Endothelial cell (in vitro differentiated cells): ENCODE measurements at regions not wholly inside any gene's neighbourhood (a gene's known extent, or its start where the extent isn't known, plus 50 kb on each side); places are given as distances from the start of the nearest gene placed in this dataset.

Source experiments
- DNase-seq: peaks from one replicate; pipeline ENCODE4 v3.0.0; 2021; ENCODE audit warnings: low spot score
- H3K27ac Mint-ChIP-seq: one replicate; pipeline ENCODE4 v1.8.0; 2021; ENCODE audit warnings: mixed read lengths, inconsistent platforms; ENCODE audit not compliant: unreplicated experiment
- H3K27me3 Mint-ChIP-seq: one replicate; pipeline ENCODE4 v1.8.0; 2021; ENCODE audit warnings: mild to moderate bottlenecking, moderate library complexity, mixed read lengths, inconsistent platforms; ENCODE audit not compliant: unreplicated experiment
- H3K36me3 Mint-ChIP-seq: one replicate; pipeline ENCODE4 v1.8.0; 2021; ENCODE audit warnings: mild to moderate bottlenecking, low read depth, mixed read lengths, inconsistent platforms; ENCODE audit not compliant: unreplicated experiment
- H3K4me1 Mint-ChIP-seq: one replicate; pipeline ENCODE4 v1.8.0; 2021; ENCODE audit warnings: mild to moderate bottlenecking, mixed read lengths, inconsistent platforms; ENCODE audit not compliant: unreplicated experiment
- H3K4me3 Mint-ChIP-seq: one replicate; pipeline ENCODE4 v1.8.0; 2021; ENCODE audit warnings: mild to moderate bottlenecking, mixed read lengths, inconsistent platforms; ENCODE audit not compliant: unreplicated experiment
- H3K9me3 Mint-ChIP-seq: one replicate; pipeline ENCODE4 v1.8.0; 2021; ENCODE audit warnings: mixed read lengths, inconsistent platforms; ENCODE audit not compliant: unreplicated experiment
- CTCF ChIP-seq: fragments of 200-600 bp; sonication (generic); IDR thresholded peaks from one replicate; pipeline ENCODE4 v1.5.0; 2021; ENCODE audit warnings: antibody characterized with exemption; ENCODE audit not compliant: unreplicated experiment

- Mint-ChIP-seq H3K4me1 (peaks cover 2% of the 10 kb centered on the region), H3K9me3 (no peaks in the 10 kb centered on the region), H3K27me3 (peaks cover 2% of the 10 kb centered on the region), H3K4me3 (no peak overlapping the region), H3K36me3 (no peaks in the 10 kb centered on the region), H3K27ac (no peak overlapping the region)
- no peak for DNase-seq
- TF ChIP-seq CTCF, result no peak
Measured at GRCh38 chr10:47161465-47161864, 138.5 kb upstream of the GDF10 start.

GRCh38 chr10:47164126-47164799 lies 135.7 kb upstream of the GDF10 start:
- H3K27ac Mint-ChIP-seq, result no peak overlapping the region
- no peak overlapping the region for H3K4me3 Mint-ChIP-seq
- no peak for DNase-seq
- no peaks in the 10 kb centered on the region for H3K9me3 Mint-ChIP-seq
- no peaks in the 10 kb centered on the region for H3K36me3 Mint-ChIP-seq
- H3K27me3 Mint-ChIP-seq, result peaks cover 2% of the 10 kb centered on the region
- TF ChIP-seq CTCF, result no peak
- H3K4me1 Mint-ChIP-seq, result peaks cover 2% of the 10 kb centered on the region

GRCh38 chr10:47164800-47165128 lies 135.2 kb upstream of the GDF10 start:
- Mint-ChIP-seq H3K4me3 (no peak overlapping the region), H3K27ac (no peak overlapping the region), H3K27me3 (peaks cover 2% of the 10 kb centered on the region), H3K36me3 (no peaks in the 10 kb centered on the region), H3K4me1 (peaks cover 2% of the 10 kb centered on the region), H3K9me3 (no peaks in the 10 kb centered on the region)
- no peak for TF ChIP-seq CTCF
- DNase-seq, result no peak

- Mint-ChIP-seq H3K4me1 (peaks cover 2% of the 10 kb centered on the region), H3K9me3 (no peaks in the 10 kb centered on the region), H3K27ac (no peak overlapping the region), H3K4me3 (no peak overlapping the region), H3K27me3 (peaks cover 2% of the 10 kb centered on the region), H3K36me3 (no peaks in the 10 kb centered on the region)
- DNase-seq, result no peak
- TF ChIP-seq CTCF, result no peak
Measured at GRCh38 chr10:47165168-47165710, 134.8 kb upstream of the GDF10 start.

GRCh38 chr10:47165711-47166404 lies 134.1 kb upstream of the GDF10 start:
- Mint-ChIP-seq H3K4me3 (no peak overlapping the region), H3K36me3 (no peaks in the 10 kb centered on the region), H3K27me3 (peaks cover 2% of the 10 kb centered on the region), H3K27ac (no peak overlapping the region), H3K4me1 (peaks cover 2% of the 10 kb centered on the region), H3K9me3 (no peaks in the 10 kb centered on the region)
- no peak for DNase-seq
- no peak for TF ChIP-seq CTCF
